Stimulated activated naive CD4-positive, alpha-beta T cell treated with Interleukin-2 at 50 U/mL for 16 hours (primary cell): ENCODE measurements at regions not wholly inside any gene's neighbourhood (a gene's known extent, or its start where the extent isn't known, plus 50 kb on each side); places are given as distances from the start of the nearest gene placed in this dataset.
"Not testable (repeated sequence)": the region's sequence is repeated elsewhere in the genome, so short reads cannot be mapped to it uniquely, and the experiment has no call there.

Experiments used
- DNase-seq: peaks from one replicate; lab custom pipeline; 2025; lab: John Stamatoyannopoulos, UW

DNA sequence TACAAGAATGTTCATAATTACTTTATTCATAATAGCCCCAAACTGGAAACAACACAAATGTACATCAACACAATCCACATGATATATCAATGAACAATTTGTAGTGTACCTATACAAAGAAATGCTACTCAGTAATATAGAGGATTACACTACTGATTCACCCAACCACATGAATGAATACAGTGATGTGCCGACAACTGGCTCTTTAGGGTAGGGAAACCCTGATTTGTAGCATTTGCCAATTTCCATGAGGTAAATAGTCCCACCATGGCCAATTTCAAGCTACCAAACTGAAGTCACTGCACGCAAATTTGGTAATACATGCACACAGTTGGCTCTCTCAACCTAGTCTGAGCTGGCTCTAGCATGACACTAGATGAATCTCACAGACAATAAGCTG is 190.4 kb upstream of the KRR1 start:
- DNase-seq = no peak

DNA sequence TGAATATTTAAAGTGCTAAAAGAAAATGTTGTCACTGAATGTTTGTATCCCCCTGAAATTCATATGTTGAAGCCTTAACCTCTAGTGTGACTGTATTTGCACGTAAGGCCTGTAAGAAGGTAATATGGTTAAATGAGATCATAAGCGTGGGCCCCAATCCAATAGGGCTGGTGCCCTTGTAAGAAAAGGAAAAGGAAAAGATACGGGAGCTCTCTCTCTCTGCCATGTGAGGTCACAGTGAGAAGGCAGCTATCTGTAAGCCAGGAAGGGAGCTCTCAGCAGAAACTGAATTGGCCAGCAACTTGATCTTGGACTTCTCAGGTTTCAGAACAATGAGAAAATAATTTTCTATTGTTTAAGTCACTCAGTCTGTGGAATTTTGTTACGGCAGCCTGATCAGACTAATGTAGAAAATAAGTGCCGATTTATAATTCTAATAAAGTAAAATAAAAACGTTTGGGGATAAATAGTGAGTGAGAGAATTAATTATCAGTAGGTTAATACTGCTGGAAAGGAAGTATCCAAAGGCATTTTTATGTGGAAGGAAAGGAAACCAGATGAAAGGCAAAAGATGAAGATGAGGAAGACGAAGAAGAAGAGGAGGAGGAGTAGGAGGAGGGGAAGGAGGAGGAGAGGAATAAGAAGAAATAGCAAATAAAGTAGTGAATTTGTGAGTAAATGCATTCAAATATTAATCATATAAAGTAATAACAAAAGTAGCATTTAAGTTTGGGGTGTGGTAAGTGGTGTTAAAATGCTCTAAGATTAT is 188.5 kb upstream of the KRR1 start:
- no peak for DNase-seq

DNA sequence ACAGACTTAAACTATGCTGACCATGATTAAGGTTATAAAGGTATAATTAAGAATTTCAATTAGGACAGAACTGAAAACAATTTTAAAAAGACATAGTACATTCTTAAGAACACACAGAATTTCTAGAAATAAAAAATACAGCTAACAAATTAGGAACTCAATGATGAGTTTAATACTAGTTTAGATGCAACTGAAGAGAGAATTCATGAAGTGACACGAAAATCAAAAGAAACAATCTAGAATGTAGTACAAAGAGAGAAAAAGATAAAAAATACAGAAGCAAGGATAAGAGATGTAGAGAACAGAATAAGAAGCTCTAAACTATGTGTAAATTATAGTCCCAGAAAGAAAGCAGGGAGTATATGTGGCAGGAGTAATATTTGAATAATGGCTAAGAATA is 187.8 kb upstream of the KRR1 start:
- no peak for DNase-seq

DNA sequence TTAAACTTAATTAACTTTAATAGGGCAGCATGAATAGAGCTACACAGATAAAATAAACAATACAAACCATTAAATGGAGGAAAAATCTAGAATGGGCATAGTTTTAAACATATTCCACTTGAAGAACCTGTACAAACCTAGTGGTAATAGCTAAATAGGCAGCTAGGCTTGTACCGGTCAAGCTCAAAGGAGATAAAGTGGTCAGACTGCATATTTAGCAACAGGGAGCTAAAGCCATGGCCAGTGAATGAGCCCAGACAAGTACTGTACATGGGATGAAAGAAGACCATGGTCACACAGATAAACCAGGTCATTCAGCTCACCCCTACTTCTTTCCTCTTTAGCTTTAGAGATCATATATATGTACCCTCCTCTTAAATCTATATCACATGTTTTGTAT is 186.6 kb upstream of the KRR1 start:
- no peak for DNase-seq

DNA sequence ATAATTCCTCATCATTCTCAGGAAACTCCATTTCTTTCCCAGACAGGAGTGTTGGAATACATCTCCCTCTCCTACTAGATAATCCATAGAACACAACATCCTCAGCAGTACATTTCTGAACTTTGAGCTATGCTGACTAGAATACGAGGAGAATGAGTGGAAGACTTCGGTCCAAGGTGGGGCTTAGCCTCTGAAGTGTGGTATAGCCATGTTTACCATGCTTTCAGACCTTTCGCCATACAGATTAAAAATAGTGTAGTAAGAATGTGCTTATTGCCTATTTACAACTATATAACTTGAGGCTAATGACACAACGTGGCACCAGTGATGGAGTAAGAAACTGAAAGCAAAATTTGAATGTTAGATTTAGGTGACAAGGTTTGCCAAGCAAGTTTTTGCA is 184.5 kb upstream of the KRR1 start:
- DNase-seq = no peak

DNA sequence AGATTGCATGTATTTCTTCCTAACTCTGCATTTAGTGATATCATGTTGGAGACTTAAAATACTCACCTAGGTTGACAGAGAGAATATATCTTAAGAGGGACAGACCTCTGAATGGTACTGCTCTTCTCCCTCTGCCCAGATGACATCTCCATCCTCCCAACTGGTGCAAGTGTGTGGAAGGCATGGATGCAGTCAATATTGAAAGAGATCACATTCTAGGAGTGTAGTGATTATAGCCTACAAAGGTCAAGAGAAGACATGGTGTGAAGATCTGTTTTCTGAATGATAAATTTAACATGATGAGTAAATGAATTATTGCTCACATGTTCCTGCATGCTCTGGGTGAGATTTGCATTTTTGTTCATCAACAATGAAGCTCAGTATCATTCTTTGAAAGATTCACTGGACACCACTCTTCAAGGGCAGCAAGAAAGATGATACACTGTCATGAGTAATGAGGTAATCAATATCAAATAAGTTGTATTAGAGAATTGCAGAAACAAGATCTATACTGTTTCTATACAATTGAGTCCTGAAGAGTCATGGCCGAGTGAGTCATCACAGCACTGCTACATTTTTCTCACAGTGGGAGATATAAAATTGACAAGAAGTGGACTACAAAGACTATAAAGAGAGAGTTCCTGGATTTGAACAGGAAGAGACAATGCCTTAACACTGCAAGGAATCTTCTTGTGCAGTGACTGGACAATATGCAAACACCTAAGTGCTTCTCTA is 183.3 kb upstream of the KRR1 start:
- no peak for DNase-seq

DNA sequence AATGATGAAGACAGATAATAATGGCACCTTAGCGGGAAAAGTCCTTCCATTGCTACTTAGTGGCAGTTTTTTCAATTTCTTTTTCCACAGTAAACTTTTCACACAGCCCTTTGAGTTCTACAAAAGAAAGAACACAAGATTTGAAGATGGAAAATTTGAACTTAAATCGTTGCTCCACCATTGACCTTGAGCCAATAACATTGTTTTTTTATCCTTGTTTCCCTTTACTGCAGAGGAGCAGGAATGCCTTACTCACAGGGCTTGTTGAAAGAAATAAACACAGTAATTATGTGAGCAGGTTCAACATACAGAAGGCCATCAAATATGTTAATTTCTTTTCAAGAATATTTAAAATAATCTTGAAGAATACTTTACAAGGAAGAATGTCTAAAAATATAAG is 181.5 kb upstream of the KRR1 start:
- no peak for DNase-seq

DNA sequence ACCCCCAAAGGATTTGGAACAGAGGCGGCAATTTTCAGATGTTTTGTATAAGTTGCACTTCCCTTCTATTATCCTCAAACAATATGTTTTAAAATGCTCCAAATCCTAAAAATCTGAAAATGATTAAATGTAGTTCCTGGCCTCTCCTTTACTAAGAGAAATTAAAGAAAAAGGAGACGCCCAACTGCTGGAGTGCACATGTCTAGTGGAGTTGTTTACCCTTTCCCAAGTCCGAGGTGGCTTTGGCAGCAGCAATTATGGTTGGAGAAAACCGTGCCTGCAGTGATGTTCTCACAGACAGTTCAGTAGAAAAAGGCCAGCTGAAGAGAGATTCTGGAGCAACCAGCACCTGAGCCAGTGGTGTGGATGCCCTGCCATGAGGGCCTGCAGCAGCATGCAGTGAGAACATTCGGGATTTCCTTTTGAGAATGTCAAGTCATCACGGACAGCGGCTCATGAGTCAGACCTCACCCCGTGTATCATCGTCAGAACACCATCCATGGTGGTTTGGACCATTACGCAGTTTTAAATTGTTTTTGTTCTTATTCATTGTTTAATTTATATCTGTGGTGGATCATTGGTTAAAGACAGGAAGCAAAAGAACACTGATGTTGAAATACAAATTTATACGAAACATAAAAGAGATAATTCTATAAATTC is 179.0 kb upstream of the KRR1 start:
- no peak for DNase-seq

DNA sequence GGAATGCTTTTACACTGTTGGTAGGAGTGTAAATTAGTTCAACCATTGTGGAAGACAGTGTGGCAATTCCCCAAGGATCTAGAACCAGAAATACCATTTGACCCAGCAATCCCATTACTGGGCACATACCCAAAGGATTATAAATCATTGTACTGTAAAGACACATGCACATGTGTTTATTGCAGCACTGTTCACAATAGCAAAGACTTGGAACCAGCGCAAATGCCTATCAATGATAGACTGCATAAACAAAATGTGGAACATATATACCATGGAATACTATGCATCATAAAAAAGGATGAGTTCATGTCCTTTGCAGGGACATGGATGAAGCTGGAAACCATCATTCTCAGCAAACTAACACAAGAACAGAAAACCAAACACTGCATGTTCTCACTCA is 174.8 kb upstream of the KRR1 start:
- not testable (repeated sequence) for DNase-seq

DNA sequence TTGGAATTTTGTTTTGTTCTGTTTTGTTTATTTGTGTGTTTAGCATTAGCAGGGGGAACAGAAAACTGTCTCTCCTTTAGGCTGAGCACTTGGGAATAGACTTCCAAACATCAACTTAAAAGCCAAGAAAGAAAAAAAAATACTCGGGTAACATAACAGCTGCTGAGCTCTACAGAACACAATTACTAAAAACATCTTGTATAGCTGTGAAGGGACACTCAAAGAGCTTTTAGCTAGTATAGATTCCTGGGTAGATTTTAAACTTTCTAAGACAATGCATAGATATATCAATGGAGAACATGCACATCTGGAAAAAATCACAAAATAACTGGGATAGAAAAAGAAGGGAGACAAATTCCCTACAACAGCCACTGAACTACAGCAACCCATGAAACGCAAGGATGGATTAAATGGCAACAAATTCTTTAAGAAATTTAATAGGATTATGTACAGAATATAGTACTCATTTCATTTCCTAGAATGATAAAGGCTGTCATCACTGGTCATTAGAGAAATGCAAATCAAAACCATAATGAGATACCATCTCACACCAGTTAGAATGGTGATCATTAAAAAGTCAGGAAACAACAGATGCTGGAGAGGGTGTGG is 174.3 kb upstream of the KRR1 start:
- no peak for DNase-seq

DNA sequence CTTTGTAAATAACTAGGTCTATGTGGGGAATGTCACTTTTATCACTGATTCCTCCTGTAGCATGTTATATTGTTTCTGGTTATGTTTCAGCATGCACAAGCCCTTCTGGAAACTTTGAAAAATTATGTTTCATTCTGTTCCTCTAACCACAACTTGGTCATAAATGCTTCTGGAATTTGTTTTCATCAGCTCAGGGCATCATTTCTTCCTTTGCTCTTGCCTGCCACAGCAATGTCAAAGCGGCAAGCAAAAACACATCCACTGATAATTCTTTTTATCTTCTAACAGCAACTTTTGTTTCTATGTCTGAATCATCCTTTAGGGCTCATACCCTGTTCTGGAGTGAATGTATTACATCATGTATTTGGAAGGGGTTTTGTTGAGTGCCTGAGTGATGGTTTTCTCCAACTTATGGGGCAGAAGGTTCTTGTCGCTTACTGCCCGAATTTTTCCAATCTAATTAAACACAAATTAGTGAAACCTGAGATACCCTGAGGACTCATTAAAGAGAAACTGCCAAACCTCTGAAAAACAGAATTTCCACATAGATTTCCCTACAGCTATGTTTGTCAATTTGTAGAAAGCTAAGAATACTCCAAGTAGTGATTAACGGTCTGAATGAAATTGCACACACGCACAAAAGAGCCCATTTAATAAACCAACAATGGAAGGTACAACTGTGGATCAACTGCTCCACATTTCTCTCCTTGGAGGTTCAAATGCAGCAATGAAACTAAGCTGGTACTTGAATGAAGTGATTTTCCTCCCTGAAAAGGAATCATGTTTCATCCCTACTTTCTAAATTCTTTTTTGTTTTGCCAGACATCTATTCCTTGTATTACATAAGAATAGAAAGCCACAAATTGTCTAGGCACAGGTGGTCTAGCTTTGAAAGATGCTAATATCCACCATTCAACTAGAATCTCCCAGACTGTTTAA is 173.5 kb upstream of the KRR1 start:
- DNase-seq = no peak

DNA sequence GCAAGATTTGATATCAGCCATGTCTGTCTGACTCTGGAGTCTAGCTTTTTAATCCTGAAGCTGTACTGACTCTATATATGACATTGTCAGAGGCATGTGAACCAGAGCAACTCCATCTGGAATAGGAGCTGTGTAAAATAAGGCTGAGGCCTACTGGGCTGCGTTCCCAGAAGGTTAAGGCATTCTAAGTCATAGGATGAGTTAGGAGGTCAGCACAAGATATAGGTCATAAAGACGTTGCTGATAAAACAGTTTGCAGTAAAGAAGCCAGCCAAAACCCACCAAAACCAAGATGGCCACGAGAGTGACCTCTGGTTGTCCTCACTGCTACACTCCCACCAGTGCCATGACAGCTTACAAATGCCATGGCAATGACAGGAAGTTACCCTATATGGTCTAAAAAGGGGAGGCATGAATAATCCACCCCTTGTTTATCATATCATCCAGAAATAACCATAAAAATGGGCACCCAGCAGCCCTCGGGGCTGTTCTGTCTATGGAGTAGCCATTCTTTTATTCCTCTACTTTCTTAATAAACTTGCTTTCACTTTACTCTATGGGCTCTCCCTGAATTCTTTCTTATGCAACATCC is 172.7 kb upstream of the KRR1 start:
- DNase-seq = not testable (repeated sequence)

DNA sequence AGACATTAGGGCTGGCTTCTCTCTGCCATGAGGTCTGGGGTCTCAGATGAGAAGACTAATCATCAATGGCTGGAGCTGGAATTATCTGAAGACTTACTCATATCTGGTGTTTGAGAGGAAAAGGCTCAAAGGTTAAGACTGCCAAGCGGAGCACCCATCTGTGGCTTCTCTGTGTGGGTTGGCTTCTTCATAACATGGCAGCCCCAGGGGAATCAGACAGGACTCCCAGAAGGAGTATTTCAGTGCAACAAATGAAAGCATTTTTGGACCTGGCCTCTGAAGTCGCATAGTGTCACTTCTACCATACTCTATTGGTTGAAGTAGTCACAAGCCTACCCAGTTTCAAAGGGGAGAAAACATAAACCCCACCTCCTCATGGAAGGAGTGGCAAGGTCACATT is 171.8 kb upstream of the KRR1 start:
- DNase-seq = no peak

DNA sequence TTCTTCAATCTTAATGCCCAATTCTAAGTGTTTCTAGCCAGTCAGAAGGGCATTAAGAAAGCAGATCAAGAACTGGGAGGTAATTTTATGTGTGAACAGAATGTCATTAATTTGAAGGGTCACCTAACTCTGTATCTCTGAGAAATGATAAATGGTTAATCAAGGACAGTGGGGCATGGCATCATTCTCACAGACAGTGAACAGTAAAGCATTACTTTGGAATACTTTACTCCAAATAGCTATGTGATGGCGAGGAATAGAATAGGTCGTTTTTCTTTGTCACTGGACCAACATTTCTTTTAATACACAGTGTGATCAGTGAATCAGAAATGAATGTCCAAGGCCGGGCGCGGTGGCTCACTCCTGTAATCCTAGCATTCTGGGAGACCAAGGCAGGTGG is 166.1 kb upstream of the KRR1 start:
- DNase-seq = no peak

DNA sequence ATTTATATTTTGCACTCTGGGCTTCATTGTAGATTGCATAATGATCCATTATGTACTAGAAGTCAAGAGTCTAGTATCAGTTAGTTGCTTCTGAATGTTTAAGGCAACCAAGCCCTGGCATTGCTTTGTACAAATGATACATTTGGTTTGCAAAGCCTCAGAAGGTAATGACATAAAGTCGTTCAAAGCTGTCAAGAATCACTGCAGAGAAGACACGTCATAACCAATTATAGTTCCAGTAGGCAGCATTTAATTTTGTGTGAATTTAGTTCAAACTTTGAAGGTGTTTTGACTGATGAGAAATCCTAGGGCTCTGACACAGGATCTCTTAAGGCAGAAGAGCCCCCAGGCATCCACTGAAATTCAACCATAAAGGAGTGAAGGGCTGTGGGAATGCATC is 163.0 kb upstream of the KRR1 start:
- DNase-seq = no peak

DNA sequence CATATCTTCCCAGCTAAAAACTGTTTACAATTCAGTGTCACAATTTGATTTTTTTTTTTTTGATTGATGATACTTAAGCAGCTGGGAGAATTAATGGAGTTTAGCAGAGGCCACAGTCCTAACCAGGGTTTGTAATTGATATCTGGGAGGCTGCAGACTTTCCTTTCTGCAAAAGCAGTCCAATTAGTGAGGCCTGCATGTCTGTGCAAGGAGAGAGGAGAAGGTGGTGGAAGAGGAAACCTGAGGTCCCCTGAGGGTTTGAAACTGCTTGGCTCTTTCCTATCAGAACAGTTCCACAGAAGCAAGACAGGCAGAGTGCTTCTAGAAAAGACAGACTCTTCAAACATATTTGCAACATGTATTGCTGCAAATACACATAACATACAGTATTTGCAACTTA is 160.8 kb upstream of the KRR1 start:
- no peak for DNase-seq

DNA sequence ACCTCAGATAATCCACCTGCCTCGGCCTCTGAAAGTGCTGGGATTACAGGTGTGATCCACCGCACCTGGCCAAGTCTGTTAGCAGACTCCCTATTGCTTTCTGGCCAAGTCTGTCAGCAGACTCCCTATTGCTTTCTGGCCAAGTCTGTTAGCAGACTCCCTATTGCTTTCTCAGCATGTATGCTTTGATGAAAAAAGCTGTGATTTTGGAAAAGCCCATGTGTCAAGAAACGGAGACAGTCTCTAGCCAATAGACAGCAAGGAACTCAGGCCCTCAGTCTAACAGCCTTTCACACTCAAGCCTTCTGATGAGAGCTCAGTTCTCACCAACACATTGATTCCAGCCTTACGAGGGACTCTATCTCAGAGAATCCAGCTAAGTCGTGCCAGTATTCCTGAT is 158.8 kb upstream of the KRR1 start:
- DNase-seq = no peak

DNA sequence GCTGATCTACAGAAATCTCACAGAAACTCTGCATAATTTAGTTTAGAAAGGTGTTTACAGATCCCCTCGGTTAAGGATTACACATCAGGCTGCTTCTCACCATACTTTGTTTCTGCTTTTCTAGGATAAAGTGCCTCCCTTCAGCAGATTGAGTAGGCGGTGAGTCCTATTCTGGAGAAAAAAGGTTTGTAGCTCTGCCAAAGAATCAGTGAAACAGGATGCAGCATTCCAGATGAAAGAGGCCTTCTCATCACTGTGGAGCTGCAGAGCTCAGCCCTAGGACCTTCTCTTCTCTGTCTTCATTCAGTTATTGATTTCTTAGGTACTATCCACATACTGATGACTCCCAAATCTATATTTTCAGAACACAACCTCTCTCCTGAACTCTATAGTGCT is 155.5 kb upstream of the KRR1 start:
- no peak for DNase-seq

DNA sequence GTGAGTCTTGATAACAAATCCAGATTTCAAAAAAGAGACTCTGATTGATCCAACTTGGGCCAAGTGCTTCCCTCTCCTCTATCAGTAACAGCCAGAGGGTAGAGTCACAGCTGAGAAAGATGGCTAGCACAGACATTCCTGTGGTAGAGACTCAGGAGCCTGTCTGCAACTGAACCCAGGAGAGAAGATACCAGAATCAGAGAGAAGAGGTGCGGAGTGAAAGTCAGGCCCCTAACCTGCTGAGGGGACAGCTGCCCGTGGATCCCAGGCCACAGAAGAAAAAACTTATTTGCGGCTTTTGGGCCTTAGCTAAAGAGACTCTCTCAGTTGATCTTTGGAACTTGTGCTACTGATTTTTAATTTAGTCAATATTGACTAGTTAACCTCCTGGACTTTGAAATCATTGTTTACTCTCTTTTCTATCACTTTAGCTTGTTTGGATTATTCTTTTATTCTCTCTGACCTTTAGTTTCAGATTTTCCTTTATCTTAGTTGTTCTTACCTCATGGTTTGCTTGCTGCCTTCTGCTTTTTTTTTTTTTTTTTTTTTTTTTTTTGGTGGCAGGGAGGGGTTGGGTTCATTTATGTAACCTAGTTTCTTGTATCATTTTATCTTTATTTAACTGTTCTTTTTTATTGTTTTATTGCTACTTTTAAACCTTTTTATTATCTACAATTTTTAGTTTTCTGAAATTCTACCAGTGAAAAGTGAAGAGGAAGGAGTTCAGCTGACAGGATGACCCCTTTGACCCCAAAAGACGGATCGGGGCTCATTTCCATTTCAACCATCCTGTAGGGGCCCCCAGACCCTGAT is 154.9 kb upstream of the KRR1 start:
- DNase-seq = no peak

DNA sequence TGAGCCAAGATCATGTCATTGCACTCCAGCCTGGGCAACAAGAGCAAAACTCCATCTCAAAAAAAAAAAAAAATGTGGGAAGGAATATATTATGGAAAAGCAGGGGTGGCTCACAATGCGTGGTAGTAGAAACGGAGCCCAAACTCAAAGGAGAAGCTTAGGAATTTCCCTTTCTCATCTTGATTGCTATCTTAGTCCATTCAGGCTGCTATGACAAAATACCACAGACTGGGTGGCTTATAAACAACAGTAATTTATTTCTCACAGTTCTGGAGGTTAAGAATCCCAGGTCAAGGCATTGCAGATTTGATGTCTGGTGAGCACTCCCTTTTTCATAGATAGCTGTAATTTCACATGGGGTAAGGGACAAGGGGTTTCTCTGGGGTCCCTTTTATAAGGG is 153.8 kb upstream of the KRR1 start:
- no peak for DNase-seq
